ENCODE measurements at regions not wholly inside any gene's neighbourhood (a gene's known extent, or its start where the extent isn't known, plus 50 kb on each side); places are given as distances from the start of the nearest gene placed in this dataset.

DNA sequence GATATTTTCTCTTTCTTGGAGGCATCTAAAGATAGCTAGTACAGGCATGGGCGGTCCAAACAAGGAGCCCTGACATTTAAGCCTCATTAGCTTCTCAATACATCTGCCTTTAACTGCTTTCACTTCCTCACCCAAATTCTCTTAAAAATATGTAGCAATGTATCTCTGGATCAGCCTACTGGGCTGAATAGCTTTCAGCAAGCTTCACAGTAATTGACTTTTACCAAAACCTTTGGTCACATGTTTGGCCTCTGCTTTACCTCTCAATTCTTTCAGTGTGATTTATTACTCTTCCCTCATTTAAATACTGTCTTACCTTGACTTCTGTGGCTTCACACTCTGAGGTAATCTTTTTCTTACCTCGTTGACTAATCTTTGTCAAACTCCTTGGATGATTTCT is 1618.1 kb downstream of the GRIK2 start (continued):
- TF ChIP-seq, protein P1, sequence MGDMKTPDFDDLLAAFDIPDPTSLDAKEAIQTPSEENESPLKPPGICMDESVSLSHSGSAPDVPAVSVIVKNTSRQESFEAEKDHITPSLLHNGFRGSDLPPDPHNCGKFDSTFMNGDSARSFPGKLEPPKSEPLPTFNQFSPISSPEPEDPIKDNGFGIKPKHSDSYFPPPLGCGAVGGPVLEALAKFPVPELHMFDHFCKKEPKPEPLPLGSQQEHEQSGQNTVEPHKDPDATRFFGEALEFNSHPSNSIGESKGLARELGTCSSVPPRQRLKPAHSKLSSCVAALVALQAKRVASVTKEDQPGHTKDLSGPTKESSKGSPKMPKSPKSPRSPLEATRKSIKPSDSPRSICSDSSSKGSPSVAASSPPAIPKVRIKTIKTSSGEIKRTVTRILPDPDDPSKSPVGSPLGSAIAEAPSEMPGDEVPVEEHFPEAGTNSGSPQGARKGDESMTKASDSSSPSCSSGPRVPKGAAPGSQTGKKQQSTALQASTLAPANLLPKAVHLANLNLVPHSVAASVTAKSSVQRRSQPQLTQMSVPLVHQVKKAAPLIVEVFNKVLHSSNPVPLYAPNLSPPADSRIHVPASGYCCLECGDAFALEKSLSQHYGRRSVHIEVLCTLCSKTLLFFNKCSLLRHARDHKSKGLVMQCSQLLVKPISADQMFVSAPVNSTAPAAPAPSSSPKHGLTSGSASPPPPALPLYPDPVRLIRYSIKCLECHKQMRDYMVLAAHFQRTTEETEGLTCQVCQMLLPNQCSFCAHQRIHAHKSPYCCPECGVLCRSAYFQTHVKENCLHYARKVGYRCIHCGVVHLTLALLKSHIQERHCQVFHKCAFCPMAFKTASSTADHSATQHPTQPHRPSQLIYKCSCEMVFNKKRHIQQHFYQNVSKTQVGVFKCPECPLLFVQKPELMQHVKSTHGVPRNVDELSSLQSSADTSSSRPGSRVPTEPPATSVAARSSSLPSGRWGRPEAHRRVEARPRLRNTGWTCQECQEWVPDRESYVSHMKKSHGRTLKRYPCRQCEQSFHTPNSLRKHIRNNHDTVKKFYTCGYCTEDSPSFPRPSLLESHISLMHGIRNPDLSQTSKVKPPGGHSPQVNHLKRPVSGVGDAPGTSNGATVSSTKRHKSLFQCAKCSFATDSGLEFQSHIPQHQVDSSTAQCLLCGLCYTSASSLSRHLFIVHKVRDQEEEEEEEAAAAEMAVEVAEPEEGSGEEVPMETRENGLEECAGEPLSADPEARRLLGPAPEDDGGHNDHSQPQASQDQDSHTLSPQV (IDR thresholded peaks at IDR 0.05): no peak
- TF ChIP-seq TBP (optimal IDR thresholded peaks at IDR 0.05; ENCODE audit: low read depth, low read length): no peak
- TF ChIP-seq PYGO2 (tag; IDR thresholded peaks at IDR 0.05): no peak
- TF ChIP-seq, protein P2, sequence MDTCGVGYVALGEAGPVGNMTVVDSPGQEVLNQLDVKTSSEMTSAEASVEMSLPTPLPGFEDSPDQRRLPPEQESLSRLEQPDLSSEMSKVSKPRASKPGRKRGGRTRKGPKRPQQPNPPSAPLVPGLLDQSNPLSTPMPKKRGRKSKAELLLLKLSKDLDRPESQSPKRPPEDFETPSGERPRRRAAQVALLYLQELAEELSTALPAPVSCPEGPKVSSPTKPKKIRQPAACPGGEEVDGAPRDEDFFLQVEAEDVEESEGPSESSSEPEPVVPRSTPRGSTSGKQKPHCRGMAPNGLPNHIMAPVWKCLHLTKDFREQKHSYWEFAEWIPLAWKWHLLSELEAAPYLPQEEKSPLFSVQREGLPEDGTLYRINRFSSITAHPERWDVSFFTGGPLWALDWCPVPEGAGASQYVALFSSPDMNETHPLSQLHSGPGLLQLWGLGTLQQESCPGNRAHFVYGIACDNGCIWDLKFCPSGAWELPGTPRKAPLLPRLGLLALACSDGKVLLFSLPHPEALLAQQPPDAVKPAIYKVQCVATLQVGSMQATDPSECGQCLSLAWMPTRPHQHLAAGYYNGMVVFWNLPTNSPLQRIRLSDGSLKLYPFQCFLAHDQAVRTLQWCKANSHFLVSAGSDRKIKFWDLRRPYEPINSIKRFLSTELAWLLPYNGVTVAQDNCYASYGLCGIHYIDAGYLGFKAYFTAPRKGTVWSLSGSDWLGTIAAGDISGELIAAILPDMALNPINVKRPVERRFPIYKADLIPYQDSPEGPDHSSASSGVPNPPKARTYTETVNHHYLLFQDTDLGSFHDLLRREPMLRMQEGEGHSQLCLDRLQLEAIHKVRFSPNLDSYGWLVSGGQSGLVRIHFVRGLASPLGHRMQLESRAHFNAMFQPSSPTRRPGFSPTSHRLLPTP (IDR thresholded peaks at IDR 0.05; ENCODE audit: borderline replicate concordance, extremely low read depth, insufficient read length): no peak
